Activated CD4-positive, alpha-beta T cell treated with anti-CD3 and anti-CD28 coated beads, Interleukin-2, Interleukin-6, amounts not matched to agents 100 ng/mL and 50 ng/mL, durations not matched to agents 16 hours and 8 hours (primary cell): ENCODE measurements at regions not wholly inside any gene's neighbourhood (a gene's known extent, or its start where the extent isn't known, plus 50 kb on each side); places are given as distances from the start of the nearest gene placed in this dataset.

Source experiments
- DNase-seq: peaks from one replicate; pipeline ENCODE4 v3.0.0-alpha.2; 2020

GRCh38 chr20:11329271-11329670 is 588.4 kb upstream of the BTBD3 start:
- no peak for DNase-seq

DNA sequence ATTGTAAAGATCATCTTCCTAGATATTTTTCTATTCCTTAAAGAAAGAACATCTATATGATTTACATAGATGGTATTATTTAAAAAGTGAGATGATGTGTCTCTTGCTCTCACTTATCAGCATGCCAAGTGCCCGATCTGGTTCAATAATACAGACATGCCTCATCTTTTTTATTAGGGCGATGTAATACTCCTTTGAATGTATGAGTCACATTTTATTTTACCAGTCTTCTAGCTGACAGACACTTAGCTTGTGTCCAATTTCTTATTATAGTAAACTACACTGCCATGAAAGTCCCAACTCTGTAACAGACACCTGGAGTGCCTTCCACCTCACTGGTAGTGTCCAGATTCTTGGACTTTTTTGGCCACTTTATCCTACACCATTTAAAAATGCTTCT is 586.6 kb upstream of the BTBD3 start:
- DNase-seq, result no peak

DNA sequence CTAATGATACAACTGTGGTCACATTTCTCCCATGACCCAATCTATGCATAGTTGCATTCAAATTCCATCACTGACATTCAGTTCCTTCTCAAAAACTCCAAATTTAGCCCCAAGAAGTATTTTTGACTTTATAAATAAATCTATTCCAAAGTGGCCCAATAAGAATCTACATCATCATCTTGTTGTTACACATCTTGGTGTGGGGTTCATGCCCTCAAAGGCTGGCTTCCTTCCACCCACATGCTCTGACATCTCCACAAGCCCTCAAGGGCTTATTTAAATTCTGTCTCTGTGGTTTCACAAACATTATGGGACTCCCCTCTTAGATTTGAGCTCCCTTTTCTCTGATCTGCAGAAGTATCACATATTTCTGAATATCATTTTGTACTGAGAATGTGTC is 585.3 kb upstream of the BTBD3 start:
- no peak for DNase-seq

- no peak for DNase-seq
Measured at GRCh38 chr20:11333634-11334033, 584.1 kb upstream of the BTBD3 start.

GRCh38 chr20:11337361-11338130 is 580.1 kb upstream of the BTBD3 start:
- DNase-seq, result no peak

GRCh38 chr20:11338496-11339306 is 579.0 kb upstream of the BTBD3 start:
- DNase-seq, result no peak

- DNase-seq, result no peak
Measured at GRCh38 chr20:11344939-11345338, 572.8 kb upstream of the BTBD3 start.

- no peak for DNase-seq
Measured at GRCh38 chr20:11347738-11348137, 570.0 kb upstream of the BTBD3 start.

GRCh38 chr20:11350126-11351005 is 567.3 kb upstream of the BTBD3 start:
- DNase-seq, result no peak

GRCh38 chr20:11352041-11352440 is 565.7 kb upstream of the BTBD3 start:
- DNase-seq, result no peak

DNA sequence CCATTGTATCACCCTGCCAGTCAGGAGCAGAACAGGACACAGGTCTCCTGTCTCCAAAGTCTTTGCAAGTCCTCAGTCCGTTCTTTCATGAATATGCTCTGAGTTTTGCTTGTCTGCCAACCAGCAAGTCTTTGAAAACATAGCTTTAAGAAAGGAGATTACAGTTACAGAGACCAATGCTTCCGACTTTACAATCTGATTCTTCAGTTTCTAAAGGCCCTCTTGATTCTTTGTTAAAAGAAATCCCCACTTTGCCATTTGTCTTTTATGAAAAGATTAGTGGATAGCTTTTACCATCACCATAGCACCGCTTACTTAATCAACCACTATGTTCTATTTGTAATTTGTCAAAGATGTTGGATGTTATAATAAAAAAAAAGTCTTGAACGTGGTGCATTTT is 562.8 kb upstream of the BTBD3 start:
- DNase-seq, result no peak

- no peak for DNase-seq
Measured at GRCh38 chr20:11355345-11355744, 562.3 kb upstream of the BTBD3 start.

DNA sequence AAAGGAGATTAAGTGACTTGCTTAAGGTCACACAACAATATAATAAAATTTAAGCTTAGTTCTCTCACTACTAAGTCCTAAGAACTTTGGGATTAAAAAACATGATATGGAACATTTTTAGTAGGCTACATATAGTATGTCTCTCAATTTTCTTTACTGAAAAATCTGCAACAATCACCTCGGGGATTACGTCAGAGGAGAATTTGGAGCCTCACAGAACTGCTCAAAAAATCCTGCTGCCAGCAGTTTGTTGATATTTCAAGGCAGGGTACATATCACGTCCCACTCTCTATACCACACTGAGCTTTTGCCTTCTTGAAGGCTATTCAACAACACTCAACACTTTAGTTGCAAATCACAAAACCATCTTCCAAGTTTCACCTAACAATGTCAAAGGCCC is 561.6 kb upstream of the BTBD3 start:
- no peak for DNase-seq

- DNase-seq, result no peak
Measured at GRCh38 chr20:11362450-11362849, 555.2 kb upstream of the BTBD3 start.

- DNase-seq, result no peak
Measured at GRCh38 chr20:11364736-11365135, 553.0 kb upstream of the BTBD3 start.

DNA sequence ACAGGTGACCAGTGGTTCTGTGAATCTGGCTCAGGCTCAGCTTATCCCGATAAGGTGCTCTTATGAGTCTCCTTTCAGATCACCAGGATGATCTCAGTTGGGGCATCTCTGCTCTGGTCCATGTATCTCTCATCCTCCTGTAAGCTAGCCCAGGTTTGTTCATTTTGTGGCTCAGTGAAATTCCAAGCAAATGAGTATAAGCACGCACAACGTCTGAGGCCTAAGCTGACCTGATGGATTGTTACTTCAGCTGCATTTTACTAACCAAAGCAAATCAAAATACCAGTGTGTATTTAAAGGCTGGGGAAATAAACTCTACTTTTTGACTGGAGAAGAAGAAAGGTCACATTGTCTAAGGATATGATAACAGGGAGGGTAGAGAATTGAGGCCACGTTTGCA is 551.0 kb upstream of the BTBD3 start:
- DNase-seq, result no peak

GRCh38 chr20:11368499-11368898 is 549.2 kb upstream of the BTBD3 start:
- DNase-seq, result no peak

DNA sequence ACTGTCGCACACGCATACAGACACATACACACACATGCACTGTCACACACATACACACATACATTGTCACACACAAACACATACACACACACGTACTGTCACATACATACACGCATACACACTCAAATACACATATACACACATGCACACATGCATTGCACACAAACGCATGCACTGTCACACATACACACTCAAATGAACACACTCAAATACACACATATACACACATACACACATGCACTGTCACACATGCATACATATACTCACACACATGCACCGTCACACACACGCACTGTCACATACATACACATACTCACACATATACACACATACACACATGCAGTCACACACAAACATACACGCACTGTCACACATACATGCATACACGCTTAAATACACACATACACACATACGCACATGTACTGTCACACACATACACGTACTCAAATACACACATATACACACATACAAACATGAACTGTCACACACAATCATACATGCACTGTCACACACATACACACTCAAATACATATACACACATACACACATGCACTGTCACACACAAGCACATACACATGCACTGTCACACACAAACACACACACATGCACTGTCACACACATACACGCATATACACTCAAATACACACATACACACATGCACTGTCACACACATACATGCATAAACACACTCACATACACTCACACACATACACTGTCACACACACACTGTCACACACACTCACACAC is 548.6 kb upstream of the BTBD3 start:
- DNase-seq, result no peak

GRCh38 chr20:11371831-11372230 is 545.9 kb upstream of the BTBD3 start:
- no peak for DNase-seq

DNA sequence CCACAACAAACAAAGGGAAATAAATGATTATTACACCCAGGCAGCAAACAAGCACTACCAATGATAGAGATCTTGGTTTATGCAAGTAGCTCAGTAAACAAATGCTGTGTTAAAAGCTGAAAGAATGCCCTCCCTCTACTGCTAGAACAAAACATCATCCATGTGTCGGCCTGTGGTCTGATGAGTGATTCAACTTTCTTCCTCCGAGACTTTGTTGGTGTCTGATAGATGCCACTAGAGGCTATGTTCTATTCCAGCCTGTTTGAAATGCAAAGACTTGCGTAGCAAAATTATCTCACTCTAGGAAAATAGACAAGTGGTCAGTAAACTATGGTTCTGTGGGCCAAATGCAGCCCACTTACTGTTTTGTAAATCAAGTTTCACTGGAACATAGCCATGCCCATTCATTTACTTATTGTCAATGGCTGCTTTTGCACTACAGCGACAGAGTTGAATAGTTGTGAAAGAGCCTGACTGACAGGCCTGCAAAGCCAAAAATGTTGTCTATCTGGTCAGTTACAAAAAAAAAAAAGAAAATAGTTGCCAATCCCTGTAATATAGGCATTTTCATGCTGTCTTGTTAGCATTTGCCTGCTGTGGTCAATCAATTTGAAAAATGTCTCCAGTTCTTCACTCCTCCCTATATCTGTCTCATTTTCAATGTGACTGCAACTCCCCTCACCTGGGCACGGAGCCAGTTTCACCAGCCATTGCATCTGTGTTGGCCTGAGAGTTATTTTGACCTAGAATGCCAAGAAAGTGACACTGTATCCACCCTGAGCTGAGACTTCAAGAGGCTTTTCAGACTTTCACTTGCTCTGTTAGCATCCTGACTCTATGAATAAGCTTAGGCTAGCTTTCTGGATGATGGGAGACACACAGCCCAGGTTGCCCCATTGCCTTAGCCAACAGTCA is 544.6 kb upstream of the BTBD3 start:
- DNase-seq, result no peak

DNA sequence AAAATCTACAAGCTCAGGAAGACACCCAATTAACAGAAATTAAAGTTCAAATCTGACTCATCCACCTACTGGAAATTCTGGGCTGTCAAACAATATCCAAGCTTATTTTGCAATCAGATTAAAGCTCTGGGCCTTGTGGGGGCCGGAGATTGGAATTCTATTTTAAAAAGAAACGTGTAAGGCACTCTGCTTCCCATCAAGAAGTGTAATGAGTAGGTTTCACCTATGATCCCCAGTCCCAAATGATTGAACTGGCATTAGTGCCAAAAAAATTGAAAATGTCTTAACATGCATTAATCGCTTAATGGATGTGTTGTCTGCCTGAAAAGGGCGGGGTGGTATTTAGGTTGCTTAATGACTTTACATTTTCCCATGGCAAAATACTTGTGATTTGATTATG is 542.4 kb upstream of the BTBD3 start:
- no peak for DNase-seq

GRCh38 chr20:11375966-11376365 is 541.7 kb upstream of the BTBD3 start:
- no peak for DNase-seq
